Activated T-helper 1 cell treated with anti-CD3 and anti-CD28 coated beads, Interleukin-12 subunit alpha, Interleukin-12 subunit beta, Interleukin-2, Interleukin-4 antibody, amounts not matched to agents 30 ng/mL and 10 ng/mL and 1 ng/mL, durations not matched to agents 14 hours and 24 hours and 36 hours (primary cell): ENCODE measurements at regions not wholly inside any gene's neighbourhood (a gene's known extent, or its start where the extent isn't known, plus 50 kb on each side); places are given as distances from the start of the nearest gene placed in this dataset.

Source experiments
- DNase-seq: peaks from one replicate; pipeline ENCODE4 v3.0.0; 2021; ENCODE audit warnings: low spot score
- H3K27ac Mint-ChIP-seq: one replicate; pipeline ENCODE4 v1.8.0; 2021; ENCODE audit warnings: mild to moderate bottlenecking, mixed read lengths
- H3K27me3 Mint-ChIP-seq: one replicate; pipeline ENCODE4 v1.8.0; 2022; ENCODE audit warnings: mild to moderate bottlenecking, moderate library complexity, mixed read lengths; ENCODE audit not compliant: insufficient read depth
- H3K36me3 Mint-ChIP-seq: one replicate; pipeline ENCODE4 v1.8.0; 2021; ENCODE audit warnings: low read depth, mixed read lengths
- H3K4me1 Mint-ChIP-seq: one replicate; pipeline ENCODE4 v1.8.0; 2021; ENCODE audit warnings: low read depth, mixed read lengths
- H3K4me3 Mint-ChIP-seq: one replicate; pipeline ENCODE4 v1.8.0; 2021; ENCODE audit warnings: mild to moderate bottlenecking, moderate library complexity, mixed read lengths
- H3K9me3 Mint-ChIP-seq: one replicate; pipeline ENCODE4 v1.8.0; 2021; ENCODE audit warnings: mixed read lengths
- intact Hi-C: fragments of 100-400 bp; cut with micrococcal nuclease; formaldehyde crosslinking; loops from one replicate; pipeline ENCODE4 v1.15.1; 2024

GRCh38 chr10:83984256-83984640 lies 155.1 kb upstream of the GHITM start:
- Mint-ChIP-seq H3K9me3 (no peaks in the 10 kb centered on the region), H3K27ac (no peak overlapping the region), H3K4me3 (no peak overlapping the region), H3K36me3 (no peaks in the 10 kb centered on the region), H3K4me1 (no peaks in the 10 kb centered on the region), H3K27me3 (peaks cover under 1% of the 10 kb centered on the region)
- DNase-seq, result no peak
- intact Hi-C loops, result no loop called here

GRCh38 chr10:83986800-83987199 lies 152.5 kb upstream of the GHITM start:
- Mint-ChIP-seq H3K27ac (no peak overlapping the region), H3K4me1 (no peaks in the 10 kb centered on the region), H3K36me3 (no peaks in the 10 kb centered on the region), H3K4me3 (no peak overlapping the region), H3K27me3 (peaks cover 5% of the 10 kb centered on the region), H3K9me3 (no peaks in the 10 kb centered on the region)
- intact Hi-C loops, result no loop called here
- DNase-seq, result no peak

GRCh38 chr10:83987216-83987615 lies 152.1 kb upstream of the GHITM start:
- Mint-ChIP-seq H3K4me3 (no peak overlapping the region), H3K27me3 (peaks cover 10% of the 10 kb centered on the region), H3K27ac (no peak overlapping the region), H3K4me1 (no peaks in the 10 kb centered on the region), H3K36me3 (no peaks in the 10 kb centered on the region), H3K9me3 (no peaks in the 10 kb centered on the region)
- intact Hi-C loops, result no loop called here
- DNase-seq, result no peak

GRCh38 chr10:83988435-83988834 lies 150.9 kb upstream of the GHITM start:
- no peak for DNase-seq
- Mint-ChIP-seq H3K4me3 (no peak overlapping the region), H3K36me3 (no peaks in the 10 kb centered on the region), H3K27me3 (peaks cover 10% of the 10 kb centered on the region), H3K27ac (no peak overlapping the region), H3K9me3 (no peaks in the 10 kb centered on the region), H3K4me1 (no peaks in the 10 kb centered on the region)
- intact Hi-C loops, result no loop called here

DNA sequence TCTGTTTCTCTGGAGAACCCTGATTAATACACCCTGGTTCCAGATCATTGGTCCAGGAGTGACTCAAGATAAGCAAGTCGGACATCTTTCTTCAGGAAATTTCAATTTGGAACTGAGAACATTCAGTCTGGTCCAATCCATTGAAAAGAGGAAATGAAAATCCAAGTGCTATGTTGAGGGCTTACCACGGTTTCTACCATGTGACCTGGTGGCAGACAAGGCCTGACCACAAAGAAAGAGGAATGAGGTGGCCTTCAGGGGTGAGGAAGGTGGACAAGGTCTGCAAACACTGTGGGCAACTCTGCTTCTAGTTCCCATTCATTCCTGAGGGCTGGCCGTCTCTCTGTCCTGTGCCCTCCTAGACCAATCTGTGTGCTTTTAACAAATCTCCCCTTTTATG lies 149.2 kb upstream of the GHITM start:
- intact Hi-C loops, result no loop called here
- no peak for DNase-seq
- H3K27ac Mint-ChIP-seq, result no peak overlapping the region
- H3K36me3 Mint-ChIP-seq, result no peaks in the 10 kb centered on the region
- H3K4me3 Mint-ChIP-seq, result no peak overlapping the region
- peaks cover 10% of the 10 kb centered on the region for H3K27me3 Mint-ChIP-seq
- no peaks in the 10 kb centered on the region for H3K4me1 Mint-ChIP-seq
- H3K9me3 Mint-ChIP-seq, result no peaks in the 10 kb centered on the region

DNA sequence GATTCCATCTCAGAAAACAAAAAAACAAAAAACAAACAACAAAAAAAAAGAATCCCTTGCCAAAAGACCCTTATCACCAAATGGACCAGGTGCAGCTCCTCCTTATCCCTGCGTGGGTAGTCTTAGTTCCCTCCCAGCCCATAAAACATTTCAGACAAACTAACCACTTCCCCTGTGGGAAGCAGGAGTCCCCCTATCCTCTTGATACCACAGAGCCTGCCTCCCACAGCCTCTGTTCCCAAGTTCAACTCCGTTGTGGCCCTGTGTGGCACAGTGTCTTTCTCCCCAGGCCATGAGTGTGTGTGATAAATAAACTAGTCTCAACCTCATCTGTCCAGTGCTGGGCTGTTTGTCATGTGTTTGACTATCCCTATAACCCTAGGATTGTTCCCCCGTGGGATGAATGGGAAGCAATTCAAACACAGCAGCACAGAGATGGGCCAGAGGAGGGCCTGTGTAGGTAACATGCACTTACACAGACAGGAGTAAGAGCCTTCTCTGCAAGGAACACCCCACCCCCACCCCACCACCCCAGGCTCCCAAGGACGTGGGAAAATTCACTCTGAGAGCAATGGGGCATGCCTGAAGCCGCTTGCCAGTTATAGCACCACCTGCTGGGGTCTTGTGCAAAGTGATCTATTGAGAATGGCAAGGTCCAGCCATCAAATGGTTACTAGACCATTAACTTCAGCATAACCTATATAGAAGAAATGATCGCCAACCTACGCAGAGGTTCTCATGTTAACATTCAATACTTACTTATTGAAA lies 147.1 kb upstream of the GHITM start:
- no peaks in the 10 kb centered on the region for H3K4me1 Mint-ChIP-seq
- intact Hi-C loops, result no loop called here
- H3K9me3 Mint-ChIP-seq, result no peaks in the 10 kb centered on the region
- H3K27me3 Mint-ChIP-seq, result peaks cover 10% of the 10 kb centered on the region
- no peak overlapping the region for H3K27ac Mint-ChIP-seq
- H3K36me3 Mint-ChIP-seq, result no peaks in the 10 kb centered on the region
- no peak for DNase-seq
- H3K4me3 Mint-ChIP-seq, result no peak overlapping the region

- no peak overlapping the region for H3K27ac Mint-ChIP-seq
- DNase-seq, result no peak
- H3K36me3 Mint-ChIP-seq, result no peaks in the 10 kb centered on the region
- H3K9me3 Mint-ChIP-seq, result no peaks in the 10 kb centered on the region
- H3K4me1 Mint-ChIP-seq, result no peaks in the 10 kb centered on the region
- intact Hi-C loops, result no loop called here
- peaks cover 10% of the 10 kb centered on the region for H3K27me3 Mint-ChIP-seq
- H3K4me3 Mint-ChIP-seq, result no peak overlapping the region
Observed at GRCh38 chr10:83994325-83994724, 145.0 kb upstream of the GHITM start.

DNA sequence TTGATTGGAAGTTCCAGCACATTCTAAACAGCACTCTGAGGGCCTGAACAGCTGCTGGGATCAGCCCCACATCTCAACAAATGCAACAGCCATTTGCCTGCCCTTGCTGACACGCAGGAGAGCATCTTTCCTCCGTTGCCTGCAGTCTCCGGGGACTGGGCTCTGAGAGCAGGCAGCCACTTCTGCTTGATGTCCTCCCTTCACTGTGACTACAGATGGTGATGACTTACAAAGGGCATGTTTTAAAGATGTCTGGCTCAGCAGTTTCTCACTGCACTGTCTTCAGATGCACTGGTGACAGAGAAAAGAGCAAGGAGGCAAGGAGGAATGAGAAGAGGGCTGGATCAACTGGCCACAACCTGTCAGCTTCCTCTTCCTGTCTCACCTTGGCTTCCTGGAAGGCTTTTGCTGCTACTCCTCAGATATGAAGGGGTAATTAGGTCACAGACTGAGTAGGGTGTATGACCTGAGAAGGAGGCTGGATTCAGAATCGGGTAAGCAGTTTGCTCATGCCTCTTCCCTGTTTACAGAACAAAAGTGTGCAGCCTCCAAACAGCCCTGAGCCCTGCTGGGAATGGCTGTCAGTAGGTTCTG lies 143.5 kb upstream of the GHITM start:
- no peaks in the 10 kb centered on the region for H3K9me3 Mint-ChIP-seq
- H3K36me3 Mint-ChIP-seq, result no peaks in the 10 kb centered on the region
- no peak overlapping the region for H3K4me3 Mint-ChIP-seq
- no peaks in the 10 kb centered on the region for H3K4me1 Mint-ChIP-seq
- DNase-seq, result no peak
- intact Hi-C loops, result no loop called here
- peaks cover 6% of the 10 kb centered on the region for H3K27me3 Mint-ChIP-seq
- H3K27ac Mint-ChIP-seq, result no peak overlapping the region

- H3K27ac Mint-ChIP-seq, result no peak overlapping the region
- intact Hi-C loops, result no loop called here
- no peak overlapping the region for H3K4me3 Mint-ChIP-seq
- DNase-seq, result no peak
- H3K9me3 Mint-ChIP-seq, result no peaks in the 10 kb centered on the region
- no peaks in the 10 kb centered on the region for H3K4me1 Mint-ChIP-seq
- H3K27me3 Mint-ChIP-seq, result peaks cover 4% of the 10 kb centered on the region
- H3K36me3 Mint-ChIP-seq, result no peaks in the 10 kb centered on the region
Observed at GRCh38 chr10:84004221-84004620, 135.1 kb upstream of the GHITM start.

GRCh38 chr10:84005403-84005802 lies 133.9 kb upstream of the GHITM start:
- Mint-ChIP-seq H3K27me3 (peaks cover 6% of the 10 kb centered on the region), H3K27ac (no peak overlapping the region), H3K4me1 (no peaks in the 10 kb centered on the region), H3K4me3 (no peak overlapping the region), H3K36me3 (no peaks in the 10 kb centered on the region), H3K9me3 (no peaks in the 10 kb centered on the region)
- DNase-seq, result no peak
- intact Hi-C loops, result no loop called here

- DNase-seq, result no peak
- Mint-ChIP-seq H3K27me3 (peaks cover 8% of the 10 kb centered on the region), H3K9me3 (no peaks in the 10 kb centered on the region), H3K27ac (no peak overlapping the region), H3K4me1 (no peaks in the 10 kb centered on the region), H3K4me3 (no peak overlapping the region), H3K36me3 (no peaks in the 10 kb centered on the region)
- intact Hi-C loops, result no loop called here
Observed at GRCh38 chr10:84007482-84007881, 131.8 kb upstream of the GHITM start.

DNA sequence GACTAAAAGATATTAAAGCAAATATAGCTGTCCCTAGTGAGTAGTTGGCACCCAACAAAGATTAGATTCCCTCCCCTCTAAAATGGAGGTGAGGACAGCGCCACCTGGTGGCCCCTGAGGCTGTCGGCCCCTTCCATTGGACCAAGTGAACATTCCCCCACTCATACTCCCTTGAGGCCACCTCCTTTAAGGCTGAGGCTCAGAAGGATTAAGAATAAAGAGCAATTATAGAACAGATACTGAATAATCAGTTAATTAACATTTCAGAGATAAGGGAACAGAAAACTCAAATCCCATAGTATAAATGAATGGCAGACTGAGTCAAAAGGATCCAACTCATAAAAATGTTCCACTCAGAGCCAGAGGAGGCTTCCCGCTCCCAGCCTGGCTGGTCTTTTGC lies 130.4 kb upstream of the GHITM start:
- Mint-ChIP-seq H3K9me3 (no peaks in the 10 kb centered on the region), H3K36me3 (no peaks in the 10 kb centered on the region), H3K27ac (no peak overlapping the region), H3K4me1 (peaks cover 6% of the 10 kb centered on the region), H3K4me3 (no peak overlapping the region), H3K27me3 (peaks cover 8% of the 10 kb centered on the region)
- intact Hi-C loops, result no loop called here
- no peak for DNase-seq

GRCh38 chr10:84012431-84012830 lies 126.9 kb upstream of the GHITM start:
- Mint-ChIP-seq H3K27ac (no peak overlapping the region), H3K27me3 (peaks cover 11% of the 10 kb centered on the region), H3K4me1 (peaks cover 6% of the 10 kb centered on the region), H3K4me3 (no peak overlapping the region), H3K9me3 (no peaks in the 10 kb centered on the region), H3K36me3 (no peaks in the 10 kb centered on the region)
- intact Hi-C loops, result no loop called here
- no peak for DNase-seq
